ACC112 (cell line): ENCODE measurements at regions not wholly inside any gene's neighbourhood (a gene's known extent, or its start where the extent isn't known, plus 50 kb on each side); places are given as distances from the start of the nearest gene placed in this dataset.
"Not testable (repeated sequence)": the region's sequence is repeated elsewhere in the genome, so short reads cannot be mapped to it uniquely, and the experiment has no call there.

Experiments
- H2AFZ ChIP-seq: fragments of 200-600 bp; sonication (generic); one replicate; pipeline ENCODE4 v1.6.0; 2017; ENCODE audit warnings: antibody characterized with exemption, low read length; ENCODE audit not compliant: unreplicated experiment
- H3K27ac ChIP-seq: fragments of 200-600 bp; sonication (generic); 2 replicates; pipeline ENCODE4 v1.5.1; 2014; ENCODE audit warnings: low read depth, mild to moderate bottlenecking, antibody characterized with exemption, low read length, moderate library complexity
- H3K27me3 ChIP-seq: fragments of 200-600 bp; sonication (generic); 2 replicates; pipeline ENCODE4 v1.6.1; 2014; ENCODE audit warnings: mild to moderate bottlenecking, antibody characterized with exemption, low read length, moderate library complexity, mixed read lengths; ENCODE audit not compliant: insufficient read depth
- H3K36me3 ChIP-seq: fragments of 200-600 bp; sonication (generic); 2 replicates; pipeline ENCODE4 v1.6.1; 2016; ENCODE audit warnings: mild to moderate bottlenecking, antibody characterized with exemption, low read length, moderate library complexity, mixed read lengths; ENCODE audit not compliant: insufficient read depth
- H3K4me1 ChIP-seq: fragments of 200-600 bp; sonication (generic); one replicate; pipeline ENCODE4 v1.6.1; 2016; ENCODE audit warnings: low read length, mixed read lengths; ENCODE audit not compliant: insufficient read depth, unreplicated experiment, control insufficient read depth
- H3K4me3 ChIP-seq: fragments of 200-600 bp; sonication (generic); 2 replicates; pipeline ENCODE4 v1.5.1; 2014; ENCODE audit warnings: mild to moderate bottlenecking, low read depth, low read length
- H3K79me2 ChIP-seq: fragments of 200-600 bp; sonication (generic); one replicate; pipeline ENCODE4 v1.6.0; 2016; ENCODE audit warnings: low read length; ENCODE audit not compliant: control insufficient read depth, unreplicated experiment, insufficient read depth

DNA sequence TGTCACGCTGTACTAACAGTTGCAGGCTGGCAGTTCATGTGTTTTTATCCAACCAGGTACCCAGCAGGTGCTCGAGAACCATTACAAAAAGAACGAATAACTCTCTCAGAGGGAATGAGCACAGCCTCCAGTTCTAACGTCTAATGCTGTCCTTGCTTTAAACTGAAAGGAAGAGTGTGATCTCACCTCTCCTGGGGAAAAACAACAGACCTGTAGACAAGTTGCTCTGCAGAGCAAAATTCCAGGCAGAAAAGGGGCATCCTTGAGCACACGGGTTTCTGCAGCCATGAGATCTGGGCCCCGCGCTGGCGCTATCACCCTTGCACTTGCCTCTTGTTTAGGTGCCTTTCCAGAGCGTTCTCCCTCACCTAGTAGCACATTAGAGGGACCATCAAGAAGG, 92.5 kb upstream of the DNAH5 start:
- H3K79me2 ChIP-seq, result no peaks in the 10 kb centered on the region
- no peak overlapping the region for H2AFZ ChIP-seq
- no peaks in the 10 kb centered on the region for H3K36me3 ChIP-seq
- peaks cover 68% of the 10 kb centered on the region for H3K4me1 ChIP-seq
- no peaks in the 10 kb centered on the region for H3K27me3 ChIP-seq
- H3K4me3 ChIP-seq, result peak overlapping the region; percentile 62; the same call in 1 of the 2 replicates
- H3K27ac ChIP-seq, result peak overlapping the region; percentile 99

DNA sequence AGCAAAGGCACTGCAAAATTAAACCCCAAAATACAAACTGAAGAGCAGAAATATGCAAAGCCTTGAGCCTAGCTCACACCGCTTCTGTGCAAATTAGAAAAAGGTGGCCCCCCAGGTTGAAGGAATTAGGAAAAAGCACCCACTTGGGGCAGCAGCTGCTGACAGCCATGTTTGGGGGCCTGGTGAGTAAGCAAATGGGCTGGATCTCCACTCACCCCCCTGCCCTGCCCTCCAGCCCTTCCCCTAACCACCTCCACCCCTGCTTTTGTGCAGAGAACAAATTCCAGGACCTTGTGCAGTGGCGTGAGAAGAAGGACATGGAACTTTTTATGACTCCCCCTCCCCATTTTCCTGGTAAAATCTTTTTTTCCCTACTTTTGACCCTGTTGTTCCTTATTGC, 92.0 kb upstream of the DNAH5 start:
- Histone ChIP-seq H3K36me3 (no peaks in the 10 kb centered on the region), H3K27me3 (no peaks in the 10 kb centered on the region), H3K79me2 (no peaks in the 10 kb centered on the region), H2AFZ (no peak overlapping the region), H3K27ac (peak overlapping the region; percentile 99), H3K4me3 (peak overlapping the region; percentile 62), H3K4me1 (peaks cover 68% of the 10 kb centered on the region)

DNA sequence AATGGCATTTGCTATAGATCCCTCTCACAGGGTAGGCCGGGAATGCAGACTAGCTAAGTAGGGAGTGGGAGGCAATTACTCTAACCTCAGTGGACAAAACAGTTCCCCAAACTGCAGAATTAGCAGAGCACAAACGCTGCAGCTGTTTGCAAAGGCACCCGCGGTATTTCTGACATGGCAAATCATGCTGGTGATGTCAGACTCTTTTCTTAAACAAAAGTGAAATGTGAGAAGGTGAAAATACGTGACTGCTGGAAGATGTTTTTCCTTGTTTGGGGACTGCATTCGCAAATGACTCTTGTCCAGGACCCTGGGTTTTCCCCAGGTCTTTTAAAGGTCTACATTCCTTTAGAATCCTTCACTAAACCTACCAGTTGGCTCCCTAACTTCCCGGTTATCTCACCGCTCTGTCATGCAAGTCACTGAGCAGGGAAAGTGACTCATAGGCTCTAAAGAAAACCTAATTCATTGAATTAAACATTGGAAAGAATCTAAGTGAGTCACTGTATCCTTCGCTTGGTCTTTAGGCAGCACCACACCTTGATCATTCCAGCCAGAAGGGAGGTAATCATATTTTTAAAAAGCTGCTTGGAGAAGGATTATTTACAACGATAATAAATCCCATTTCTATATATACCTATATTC, 91.5 kb upstream of the DNAH5 start:
- H3K27ac ChIP-seq, result peak overlapping the region; percentile 99
- H2AFZ ChIP-seq, result no peak overlapping the region
- H3K79me2 ChIP-seq, result no peaks in the 10 kb centered on the region
- H3K4me3 ChIP-seq, result peak overlapping the region; percentile 62
- H3K4me1 ChIP-seq, result peaks cover 68% of the 10 kb centered on the region
- no peaks in the 10 kb centered on the region for H3K36me3 ChIP-seq
- no peaks in the 10 kb centered on the region for H3K27me3 ChIP-seq

DNA sequence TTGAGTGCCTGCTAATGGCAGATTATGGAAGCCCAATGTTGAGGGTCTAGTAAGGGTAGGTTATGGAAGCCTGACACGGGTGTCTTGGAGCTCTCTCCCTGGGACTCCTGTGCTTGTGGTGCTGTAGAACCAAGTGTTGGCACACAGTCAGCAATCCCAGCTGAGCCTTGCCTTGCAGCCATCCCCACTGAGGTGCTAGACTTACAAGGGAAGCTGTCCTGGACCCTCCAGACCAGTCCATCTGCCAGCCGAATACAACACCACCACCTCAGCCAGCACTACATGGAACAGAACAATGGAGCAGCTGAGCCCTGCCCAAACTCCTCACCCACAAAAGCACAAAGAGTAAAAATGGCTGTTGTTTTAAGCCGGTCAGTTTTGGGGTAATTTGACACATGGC, 90.5 kb upstream of the DNAH5 start:
- no peaks in the 10 kb centered on the region for H3K79me2 ChIP-seq
- no peak overlapping the region for H2AFZ ChIP-seq
- no peaks in the 10 kb centered on the region for H3K36me3 ChIP-seq
- no peak overlapping the region for H3K4me3 ChIP-seq
- peaks cover 63% of the 10 kb centered on the region for H3K4me1 ChIP-seq
- peak overlapping the region; percentile 99 for H3K27ac ChIP-seq
- no peaks in the 10 kb centered on the region for H3K27me3 ChIP-seq

DNA sequence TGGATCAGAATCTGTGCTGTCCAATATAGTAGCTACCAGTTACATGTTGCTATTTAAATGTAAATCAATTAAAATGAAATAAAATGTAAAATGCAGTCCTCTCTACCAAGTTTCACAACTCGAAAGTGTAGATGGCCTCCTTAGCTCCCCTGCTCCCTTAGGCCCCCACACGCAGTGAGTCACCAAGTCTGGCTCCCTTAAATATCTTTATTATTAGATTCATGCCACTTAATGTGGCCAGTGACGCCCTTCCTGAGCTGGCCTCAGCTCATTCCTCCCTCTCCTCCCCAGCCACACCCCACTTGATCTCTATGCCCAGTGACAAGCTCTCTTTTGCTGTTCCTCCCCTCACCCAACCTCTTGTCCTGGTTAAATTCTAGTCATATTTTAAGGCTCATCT, 88.4 kb upstream of the DNAH5 start:
- Histone ChIP-seq H3K36me3 (no peaks in the 10 kb centered on the region), H3K27me3 (no peaks in the 10 kb centered on the region), H3K4me3 (no peak overlapping the region), H3K79me2 (no peaks in the 10 kb centered on the region), H3K27ac (peak overlapping the region; percentile 43), H3K4me1 (peaks cover 42% of the 10 kb centered on the region), H2AFZ (peak overlapping the region; percentile 61)

DNA sequence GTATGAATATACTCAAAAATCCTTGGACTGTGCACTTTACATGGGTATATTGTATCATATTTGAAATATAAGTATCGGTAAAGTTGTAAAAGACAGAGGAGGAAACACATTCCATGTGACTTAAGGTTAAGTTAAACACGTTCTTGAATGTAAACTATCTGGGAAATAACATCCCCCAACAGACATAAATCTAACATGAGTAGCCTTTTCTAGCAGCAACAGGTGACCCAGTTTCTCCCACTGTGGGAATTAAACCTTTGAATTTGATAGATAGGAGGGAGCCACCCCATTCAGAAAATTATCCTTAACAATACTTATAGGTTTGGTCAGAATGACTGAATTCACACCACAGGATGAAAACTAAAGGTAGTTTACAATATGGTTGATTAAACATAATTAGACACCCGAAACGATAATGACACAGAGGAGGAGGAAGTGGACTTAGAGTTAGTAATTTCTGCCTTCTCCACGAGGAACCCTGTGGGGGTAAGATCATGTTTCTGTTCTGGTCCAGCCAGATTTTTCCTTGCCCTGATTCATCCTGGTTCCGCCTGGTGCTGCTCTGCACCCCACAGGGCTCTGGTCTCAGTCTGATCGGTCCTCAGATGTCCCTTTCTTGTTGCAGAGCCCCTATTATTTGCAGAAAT, 84.6 kb upstream of the DNAH5 start:
- H3K4me1 ChIP-seq, result peaks cover 12% of the 10 kb centered on the region
- no peak overlapping the region for H2AFZ ChIP-seq
- no peak overlapping the region for H3K27ac ChIP-seq
- H3K4me3 ChIP-seq, result no peak overlapping the region
- H3K27me3 ChIP-seq, result no peaks in the 10 kb centered on the region
- H3K79me2 ChIP-seq, result no peaks in the 10 kb centered on the region
- H3K36me3 ChIP-seq, result no peaks in the 10 kb centered on the region

DNA sequence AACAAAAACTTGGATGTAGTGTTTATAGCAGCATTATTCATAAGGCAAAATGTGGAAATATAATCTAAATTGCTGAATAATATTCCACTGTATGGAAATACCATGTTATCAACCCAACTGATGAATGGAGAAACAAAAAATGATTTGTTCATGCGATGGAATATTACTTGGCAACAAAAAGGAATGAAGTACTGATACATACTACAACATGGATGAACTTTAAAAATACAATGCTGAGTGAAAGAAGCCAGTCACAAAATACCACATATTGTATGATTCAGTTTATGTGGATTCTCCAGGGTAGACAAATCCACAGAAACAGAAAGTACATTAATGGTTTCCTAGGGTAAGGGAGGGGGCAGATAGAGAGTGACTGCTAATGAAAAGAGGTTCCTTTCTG, 83.7 kb upstream of the DNAH5 start:
- Histone ChIP-seq H3K27me3 (no peaks in the 10 kb centered on the region), H2AFZ (no peak overlapping the region), H3K27ac (no peak overlapping the region), H3K79me2 (no peaks in the 10 kb centered on the region), H3K36me3 (no peaks in the 10 kb centered on the region), H3K4me3 (no peak overlapping the region), H3K4me1 (peaks cover 7% of the 10 kb centered on the region)

DNA sequence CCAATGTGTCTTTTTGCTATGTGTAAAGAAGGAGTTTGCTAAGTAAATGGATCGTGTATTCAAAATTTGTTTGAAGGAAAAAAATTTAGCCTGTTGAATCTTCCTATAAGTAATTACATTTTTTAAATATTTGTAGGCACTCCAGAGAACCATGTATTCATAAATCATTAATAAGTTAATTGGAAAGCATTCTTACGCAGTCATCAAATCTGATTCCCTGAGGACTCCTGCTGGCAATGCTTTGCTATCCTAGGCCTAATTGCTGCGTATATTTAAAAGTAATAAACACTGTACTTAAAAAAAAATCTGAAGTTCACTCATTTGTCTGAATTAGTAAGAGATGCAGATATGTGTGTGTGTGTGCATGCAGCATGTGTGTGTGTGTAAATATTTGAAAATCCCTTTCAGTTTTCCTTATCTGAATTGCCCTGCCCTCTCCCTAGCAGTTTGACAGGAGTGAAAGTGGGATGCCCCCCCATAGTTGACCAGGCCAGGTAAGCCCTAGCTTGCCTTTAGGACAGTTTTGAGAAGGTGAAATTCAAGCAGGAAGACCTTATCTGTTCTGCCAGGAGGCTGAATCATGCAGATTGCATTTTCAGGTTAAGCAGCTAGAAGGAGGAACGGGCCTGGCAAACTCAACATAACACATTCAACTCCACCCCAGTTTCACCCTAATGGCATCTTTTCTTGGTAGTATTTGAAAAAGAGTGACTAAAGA, 81.2 kb upstream of the DNAH5 start:
- H3K79me2 ChIP-seq, result no peaks in the 10 kb centered on the region
- no peak overlapping the region for H2AFZ ChIP-seq

DNA sequence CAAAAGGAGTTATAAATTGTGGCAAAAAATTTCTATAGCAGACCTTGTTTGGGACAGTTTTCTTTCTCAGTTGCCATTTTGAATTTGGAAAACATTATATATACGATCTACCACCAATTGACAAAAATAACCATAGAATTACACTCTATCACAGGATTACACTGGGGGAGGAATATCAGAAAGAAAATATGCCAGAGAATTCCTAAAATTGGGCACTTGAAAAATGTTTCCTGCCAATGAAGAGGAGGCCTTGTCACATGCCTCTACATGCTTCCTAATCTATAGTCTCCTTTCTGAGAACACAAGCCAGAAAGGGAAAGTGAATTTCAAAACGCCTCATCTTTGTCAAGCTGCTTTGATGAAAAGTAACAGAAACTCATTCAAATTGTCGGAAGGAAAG, 78.5 kb upstream of the DNAH5 start:
- Histone ChIP-seq H3K27me3 (no peaks in the 10 kb centered on the region), H3K4me1 (no peaks in the 10 kb centered on the region), H3K79me2 (no peaks in the 10 kb centered on the region), H2AFZ (no peak overlapping the region), H3K36me3 (no peaks in the 10 kb centered on the region), H3K27ac (no peak overlapping the region), H3K4me3 (no peak overlapping the region)

More for the DNA sequence above, 81.2 kb upstream of the DNAH5 start:
- no peaks in the 10 kb centered on the region for H3K4me1 ChIP-seq
- H3K27ac ChIP-seq, result no peak overlapping the region
- H3K27me3 ChIP-seq, result no peaks in the 10 kb centered on the region
- no peaks in the 10 kb centered on the region for H3K36me3 ChIP-seq
- no peak overlapping the region for H3K4me3 ChIP-seq

DNA sequence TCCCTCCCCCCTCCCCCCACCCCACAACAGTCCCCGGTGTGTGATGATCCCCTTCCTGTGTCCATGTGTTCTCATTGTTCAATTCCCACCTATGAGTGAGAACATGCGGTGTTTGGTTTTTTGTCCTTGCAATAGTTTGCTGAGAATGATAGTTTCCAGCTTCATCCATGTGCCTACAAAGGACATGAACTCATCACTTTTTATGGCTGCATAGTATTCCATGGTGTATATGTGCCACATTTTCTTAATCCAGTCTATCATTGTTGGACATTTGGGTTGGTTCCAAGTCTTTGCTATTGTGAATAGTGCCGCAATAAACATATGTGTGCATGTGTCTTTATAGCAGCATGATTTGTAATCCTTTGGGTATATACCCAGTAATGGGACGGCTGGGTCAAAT, 76.5 kb upstream of the DNAH5 start:
- H2AFZ ChIP-seq, H3K4me3 ChIP-seq, H3K4me1 ChIP-seq, H3K79me2 ChIP-seq, H3K27me3 ChIP-seq, H3K27ac ChIP-seq, H3K36me3 ChIP-seq: not testable (repeated sequence)
